ENCODE measurements at regions not wholly inside any gene's neighbourhood (a gene's known extent, or its start where the extent isn't known, plus 50 kb on each side); places are given as distances from the start of the nearest gene placed in this dataset.
"Not testable (repeated sequence)": the region's sequence is repeated elsewhere in the genome, so short reads cannot be mapped to it uniquely, and the experiment has no call there.

- intact Hi-C loops (cut with DNase I), result no loop called here
- no peak for DNase-seq (ENCODE audit: low spot score)
These were observed 59.3 kb downstream of the EBLN2 start for GRCh38 chr3:73120710-73121109.

- no peak for DNase-seq (ENCODE audit: low spot score)
- intact Hi-C loops (cut with DNase I), result no loop called here
These were observed 60.3 kb downstream of the EBLN2 start for GRCh38 chr3:73121669-73122331.

GRCh38 chr3:73134034-73134433, 72.6 kb downstream of the EBLN2 start:
- DNase-seq (ENCODE audit: low spot score), result no peak
- intact Hi-C loops (cut with DNase I), result no loop called here

GRCh38 chr3:73136941-73137340, 75.5 kb downstream of the EBLN2 start:
- intact Hi-C loops (cut with DNase I), result no loop called here

GRCh38 chr3:73137736-73138403, 76.4 kb downstream of the EBLN2 start:
- intact Hi-C loops (cut with DNase I), result no loop called here
- no peak for DNase-seq (ENCODE audit: low spot score)

More at GRCh38 chr3:73136941-73137340, 75.5 kb downstream of the EBLN2 start:
- DNase-seq (ENCODE audit: low spot score), result no peak

GRCh38 chr3:73140772-73141442, 79.4 kb downstream of the EBLN2 start:
- no peak for DNase-seq (ENCODE audit: low spot score)
- intact Hi-C loops (cut with DNase I), result no loop called here

GRCh38 chr3:73141525-73141924, 80.1 kb downstream of the EBLN2 start:
- no peak for DNase-seq (ENCODE audit: low spot score)
- intact Hi-C loops (cut with DNase I), result no loop called here

GRCh38 chr3:73143401-73143800, 81.9 kb downstream of the EBLN2 start:
- no peak for DNase-seq (ENCODE audit: low spot score)
- intact Hi-C loops (cut with DNase I), result no loop called here

GRCh38 chr3:73143821-73144237, 82.4 kb downstream of the EBLN2 start:
- intact Hi-C loops (cut with DNase I), result no loop called here
- no peak for DNase-seq (ENCODE audit: low spot score)

GRCh38 chr3:73144276-73144675, 82.8 kb downstream of the EBLN2 start:
- intact Hi-C loops (cut with DNase I), result no loop called here
- DNase-seq (ENCODE audit: low spot score), result no peak

- intact Hi-C loops (cut with DNase I), result loop anchor here (5.0 kb wide), 1 partner anchor 207 kb away; no protein-coding TSS in a partner anchor
- DNase-seq (ENCODE audit: low spot score), result no peak
These were observed 83.4 kb downstream of the EBLN2 start for GRCh38 chr3:73144828-73145227.

- DNase-seq (ENCODE audit: low spot score), result not testable (repeated sequence)
- intact Hi-C loops (cut with DNase I), result loop anchor here (5.0 kb wide), 1 partner anchor 205 kb away; no protein-coding TSS in a partner anchor
These were observed 86.0 kb downstream of the EBLN2 start for GRCh38 chr3:73147479-73147878.

- no peak for DNase-seq (ENCODE audit: low spot score)
- intact Hi-C loops (cut with DNase I), result loop anchor here (5.0 kb wide), 1 partner anchor 204 kb away; no protein-coding TSS in a partner anchor
These were observed 86.7 kb downstream of the EBLN2 start for GRCh38 chr3:73148206-73148605.

- DNase-seq (ENCODE audit: low spot score), result no peak
- intact Hi-C loops (cut with DNase I), result loop anchor here (5.0 kb wide), 1 partner anchor 204 kb away; no protein-coding TSS in a partner anchor
These were observed 87.2 kb downstream of the EBLN2 start for GRCh38 chr3:73148682-73149081.

GRCh38 chr3:73150369-73151130, 89.1 kb downstream of the EBLN2 start:
- DNase-seq (ENCODE audit: low spot score), result no peak
- intact Hi-C loops (cut with DNase I), result no loop called here

- intact Hi-C loops (cut with DNase I); DNase-seq (ENCODE audit: low spot score): not testable (repeated sequence)
These were observed 91.1 kb downstream of the EBLN2 start for GRCh38 chr3:73152571-73152970.

GRCh38 chr3:73153057-73153456, 91.6 kb downstream of the EBLN2 start:
- DNase-seq (ENCODE audit: low spot score); intact Hi-C loops (cut with DNase I): not testable (repeated sequence)

- DNase-seq (ENCODE audit: low spot score); intact Hi-C loops (cut with DNase I): not testable (repeated sequence)
These were observed 92.8 kb downstream of the EBLN2 start for GRCh38 chr3:73154261-73154660.

GRCh38 chr3:73155441-73155840, 94.0 kb downstream of the EBLN2 start:
- DNase-seq (ENCODE audit: low spot score); intact Hi-C loops (cut with DNase I): not testable (repeated sequence)

- intact Hi-C loops (cut with DNase I), result no loop called here
- DNase-seq (ENCODE audit: low spot score), result no peak
These were observed 103.2 kb downstream of the EBLN2 start for GRCh38 chr3:73164622-73165021.
